Liver (tissue), 8 donors: ENCODE measurements at regions not wholly inside any gene's neighbourhood (a gene's known extent, or its start where the extent isn't known, plus 50 kb on each side); places are given as distances from the start of the nearest gene placed in this dataset.

Experiments
- DNase-seq: peaks from one replicate; pipeline ENCODE4 v3.0.0-alpha.2; 2017; ENCODE audit warnings: low spot score
- H3K27ac ChIP-seq, 2 donors: one replicate each; pipeline ENCODE4 v1.7.0; 2013; ENCODE audit warnings: inconsistent platforms in 2 of 2, low read length in 2 of 2, control low read depth in 1 of 2, low read depth in 1 of 2, mild to moderate bottlenecking in 1 of 2
- H3K27me3 ChIP-seq, 4 donors: one replicate each; pipeline versions ENCODE4 v1.6.1 to v1.7.0; 2013; ENCODE audit warnings: low read length in 3 of 4, inconsistent platforms in 1 of 4, mild to moderate bottlenecking in 1 of 4, moderate library complexity in 1 of 4; ENCODE audit not compliant: control insufficient read depth in 4 of 4, insufficient read depth in 4 of 4
- H3K36me3 ChIP-seq, 4 donors: one replicate each; pipeline versions ENCODE4 v1.6.1 to v1.7.0; 2013; ENCODE audit warnings: low read length in 3 of 4, mild to moderate bottlenecking in 3 of 4, low read depth in 1 of 4, moderate library complexity in 1 of 4; ENCODE audit not compliant: control insufficient read depth in 4 of 4, insufficient read depth in 3 of 4
- H3K4me1 ChIP-seq, 4 donors: one replicate each; pipeline versions ENCODE4 v1.6.1 to v1.7.0; 2013; ENCODE audit warnings: low read length in 3 of 4, mild to moderate bottlenecking in 3 of 4, moderate library complexity in 1 of 4; ENCODE audit not compliant: control insufficient read depth in 4 of 4, insufficient read depth in 4 of 4
- H3K4me3 ChIP-seq, 3 donors: one replicate each; pipeline versions ENCODE4 v1.6.1 to v1.7.0; 2013; ENCODE audit warnings: low read length in 3 of 3, control low read depth in 1 of 3, low read depth in 1 of 3, mild to moderate bottlenecking in 1 of 3
- H3K9ac ChIP-seq, 2 donors: one replicate each; pipeline ENCODE4 v1.7.0; 2013; ENCODE audit warnings: low read length in 2 of 2, mild to moderate bottlenecking in 2 of 2, moderate library complexity in 2 of 2, control low read depth in 1 of 2, low read depth in 1 of 2
- H3K9me3 ChIP-seq, 4 donors: one replicate each; pipeline versions ENCODE4 v1.6.1 to v1.7.0; 2013; ENCODE audit warnings: low read length in 3 of 4; ENCODE audit not compliant: control insufficient read depth in 4 of 4
- EGR1 ChIP-seq, 2 donors: IDR thresholded peaks; 2 replicates each; pipeline ENCODE4 v1.6.1; 2016 to 2018; ENCODE audit warnings: antibody characterized with exemption in 2 of 2, low read depth in 2 of 2
- FOXA1 ChIP-seq: IDR thresholded peaks from 2 replicates; pipeline ENCODE4 v1.6.1; 2016; ENCODE audit warnings: antibody characterized with exemption
- FOXA2 ChIP-seq: IDR thresholded peaks from 2 replicates; pipeline ENCODE4 v1.6.1; 2016; ENCODE audit warnings: antibody characterized with exemption
- GABPA ChIP-seq, 2 donors: IDR thresholded peaks in 1 of 2; conservative IDR thresholded peaks in 1 of 2; 2 replicates each; pipeline ENCODE4 v1.6.1; 2016; ENCODE audit warnings: antibody characterized with exemption in 2 of 2, mild to moderate bottlenecking in 1 of 2, moderate library complexity in 1 of 2
- HNF4A ChIP-seq, 2 donors: conservative IDR thresholded peaks; 2 replicates each; pipeline ENCODE4 v1.6.1; 2016; ENCODE audit warnings: antibody characterized with exemption in 2 of 2, mild to moderate bottlenecking in 2 of 2
- HNF4G ChIP-seq: IDR thresholded peaks from 2 replicates; pipeline ENCODE4 v1.6.1; 2016; ENCODE audit warnings: antibody characterized with exemption
- JUND ChIP-seq, 2 donors: IDR thresholded peaks; 2 replicates each; pipeline ENCODE4 v1.6.1; 2016; ENCODE audit warnings: antibody characterized with exemption in 2 of 2
- NR2F2 ChIP-seq: IDR thresholded peaks from 2 replicates; pipeline ENCODE4 v1.6.1; 2016; ENCODE audit warnings: antibody characterized with exemption
- RAD21 ChIP-seq, 2 donors: IDR thresholded peaks; 2 replicates each; pipeline ENCODE4 v1.6.1; 2016; ENCODE audit warnings: antibody characterized with exemption in 2 of 2, mild to moderate bottlenecking in 2 of 2
- RXRA ChIP-seq, 2 donors: IDR thresholded peaks; 2 replicates each; pipeline ENCODE4 v1.6.1; 2017 to 2018; ENCODE audit warnings: antibody characterized with exemption in 2 of 2, mild to moderate bottlenecking in 1 of 2
- SP1 ChIP-seq: IDR thresholded peaks from 2 replicates; pipeline ENCODE4 v1.6.1; 2018; ENCODE audit warnings: antibody characterized with exemption, mild to moderate bottlenecking
- TAF1 ChIP-seq: conservative IDR thresholded peaks from 2 replicates; pipeline ENCODE4 v1.6.1; 2016; ENCODE audit warnings: antibody characterized with exemption, mild to moderate bottlenecking
- YY1 ChIP-seq: IDR thresholded peaks from 2 replicates; pipeline ENCODE4 v1.6.1; 2016; ENCODE audit warnings: antibody characterized with exemption, mild to moderate bottlenecking
- WGBS: extraction: QIAGEN DNeasy Blood & Tissue Kit; methylation state at CpG from one replicate; pipeline ENCODE4 v1.1.7; 2013; 5-methylcytosine and 5-hydroxymethylcytosine counted together
- TF ChIP-seq, protein P1 (sequence below): IDR thresholded peaks from 2 replicates; pipeline ENCODE4 v1.6.1; 2016; ENCODE audit warnings: antibody characterized with exemption, mild to moderate bottlenecking
- TF ChIP-seq, protein P2 (sequence below): IDR thresholded peaks from 2 replicates; pipeline ENCODE4 v1.6.1; 2016; ENCODE audit warnings: antibody characterized with exemption
- TF ChIP-seq, protein P3 (sequence below): IDR thresholded peaks from 2 replicates; pipeline ENCODE4 v1.6.1; 2016; ENCODE audit warnings: antibody characterized with exemption
- TF ChIP-seq, protein P4 (sequence below): fragments of 150-350 bp; IDR thresholded peaks from 2 replicates; pipeline ENCODE4 v1.5.1; 2017; ENCODE audit warnings: improper control_type of control experiment, low read depth, low read length; ENCODE audit not compliant: missing input control
- TF ChIP-seq, protein P5 (sequence below): IDR thresholded peaks from 2 replicates; pipeline ENCODE4 v1.6.1; 2016; ENCODE audit warnings: antibody characterized with exemption
- donor health status: healthy.
- donor health status: healthy.
- donor health status: healthy.
- donor health status: healthy.
- donor health status: healthy.

DNA sequence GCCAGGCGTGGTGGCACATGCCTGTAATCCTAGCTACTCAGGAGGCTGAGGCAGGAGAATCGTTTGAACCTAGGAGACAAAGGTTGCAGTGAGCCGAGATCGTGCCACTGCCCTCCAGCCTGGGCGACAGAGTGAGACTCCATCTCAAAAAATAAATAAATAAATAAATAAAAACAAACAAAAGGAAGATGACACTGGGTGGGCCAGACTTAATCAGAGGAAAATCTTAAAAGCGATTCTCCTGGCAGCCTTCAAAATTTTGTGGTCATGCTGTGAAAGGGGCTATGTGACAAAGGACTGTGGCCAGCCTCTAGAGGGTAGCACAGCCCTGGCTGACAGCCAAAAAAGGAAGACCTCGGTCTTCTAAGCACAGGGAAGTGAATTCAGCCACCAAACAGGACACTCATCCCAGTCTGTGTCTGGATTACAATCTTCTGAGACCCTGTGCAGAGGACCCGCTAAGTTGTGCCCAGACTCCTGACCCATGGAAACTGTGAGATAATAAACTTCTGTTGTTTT, 391.1 kb downstream of the CNTNAP4 start (continued):
- no peak for TF ChIP-seq EGR1 (IDR thresholded peaks at IDR 0.05; ENCODE audit: low read depth in 2 of 2)
- no peak for TF ChIP-seq NR2F2
- no peak for TF ChIP-seq SP1
- no peak for TF ChIP-seq JUND (IDR thresholded peaks at IDR 0.05)
- TF ChIP-seq HNF4G, result no peak
- TF ChIP-seq YY1, result no peak

DNA sequence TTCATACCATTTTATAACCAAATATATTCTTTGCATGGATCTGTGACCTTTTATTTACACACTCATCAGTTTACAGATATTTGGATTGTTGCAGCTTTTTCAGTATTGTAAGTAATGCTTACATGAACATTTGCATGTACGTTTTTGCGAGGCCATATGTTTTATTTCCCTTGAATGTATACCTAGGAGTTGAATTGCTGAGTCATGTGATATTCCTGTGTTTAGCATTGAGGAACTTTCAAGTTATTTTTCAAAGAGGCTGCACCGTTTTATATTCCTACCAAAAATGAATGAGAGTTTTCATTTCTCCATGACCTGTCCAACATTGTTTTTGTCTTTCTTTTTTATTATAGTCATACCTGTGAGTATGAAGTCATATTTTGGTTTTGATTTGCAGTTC, 392.1 kb downstream of the CNTNAP4 start:
- Histone ChIP-seq H3K9ac (no peak overlapping the region), H3K4me3 (no peak overlapping the region), H3K27me3 (no peaks in the 10 kb centered on the region), H3K27ac (no peak overlapping the region), H3K9me3 (no peaks in the 10 kb centered on the region), H3K4me1 (no peaks in the 10 kb centered on the region), H3K36me3 (no peaks in the 10 kb centered on the region)
- DNase-seq, result no peak
- WGBS, result 78% methylated on average over 3 of the region's 3 CpGs
- TF ChIP-seq HNF4A (conservative IDR thresholded peaks at IDR 0.05) (no peak), TAF1 (no peak), GABPA (IDR thresholded peaks at IDR 0.05 in 1 of 2, conservative IDR thresholded peaks at IDR 0.05 in 1 of 2) (no peak), JUND (IDR thresholded peaks at IDR 0.05) (no peak), SP1 (no peak), EGR1 (IDR thresholded peaks at IDR 0.05; ENCODE audit: low read depth in 2 of 2) (no peak), YY1 (no peak), RAD21 (IDR thresholded peaks at IDR 0.05) (no peak), FOXA1 (no peak), FOXA2 (no peak), NR2F2 (no peak), HNF4G (no peak), RXRA (IDR thresholded peaks at IDR 0.05) (no peak)
- TF ChIP-seq, protein P1, sequence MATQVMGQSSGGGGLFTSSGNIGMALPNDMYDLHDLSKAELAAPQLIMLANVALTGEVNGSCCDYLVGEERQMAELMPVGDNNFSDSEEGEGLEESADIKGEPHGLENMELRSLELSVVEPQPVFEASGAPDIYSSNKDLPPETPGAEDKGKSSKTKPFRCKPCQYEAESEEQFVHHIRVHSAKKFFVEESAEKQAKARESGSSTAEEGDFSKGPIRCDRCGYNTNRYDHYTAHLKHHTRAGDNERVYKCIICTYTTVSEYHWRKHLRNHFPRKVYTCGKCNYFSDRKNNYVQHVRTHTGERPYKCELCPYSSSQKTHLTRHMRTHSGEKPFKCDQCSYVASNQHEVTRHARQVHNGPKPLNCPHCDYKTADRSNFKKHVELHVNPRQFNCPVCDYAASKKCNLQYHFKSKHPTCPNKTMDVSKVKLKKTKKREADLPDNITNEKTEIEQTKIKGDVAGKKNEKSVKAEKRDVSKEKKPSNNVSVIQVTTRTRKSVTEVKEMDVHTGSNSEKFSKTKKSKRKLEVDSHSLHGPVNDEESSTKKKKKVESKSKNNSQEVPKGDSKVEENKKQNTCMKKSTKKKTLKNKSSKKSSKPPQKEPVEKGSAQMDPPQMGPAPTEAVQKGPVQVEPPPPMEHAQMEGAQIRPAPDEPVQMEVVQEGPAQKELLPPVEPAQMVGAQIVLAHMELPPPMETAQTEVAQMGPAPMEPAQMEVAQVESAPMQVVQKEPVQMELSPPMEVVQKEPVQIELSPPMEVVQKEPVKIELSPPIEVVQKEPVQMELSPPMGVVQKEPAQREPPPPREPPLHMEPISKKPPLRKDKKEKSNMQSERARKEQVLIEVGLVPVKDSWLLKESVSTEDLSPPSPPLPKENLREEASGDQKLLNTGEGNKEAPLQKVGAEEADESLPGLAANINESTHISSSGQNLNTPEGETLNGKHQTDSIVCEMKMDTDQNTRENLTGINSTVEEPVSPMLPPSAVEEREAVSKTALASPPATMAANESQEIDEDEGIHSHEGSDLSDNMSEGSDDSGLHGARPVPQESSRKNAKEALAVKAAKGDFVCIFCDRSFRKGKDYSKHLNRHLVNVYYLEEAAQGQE, result no peak
- TF ChIP-seq, protein P2, sequence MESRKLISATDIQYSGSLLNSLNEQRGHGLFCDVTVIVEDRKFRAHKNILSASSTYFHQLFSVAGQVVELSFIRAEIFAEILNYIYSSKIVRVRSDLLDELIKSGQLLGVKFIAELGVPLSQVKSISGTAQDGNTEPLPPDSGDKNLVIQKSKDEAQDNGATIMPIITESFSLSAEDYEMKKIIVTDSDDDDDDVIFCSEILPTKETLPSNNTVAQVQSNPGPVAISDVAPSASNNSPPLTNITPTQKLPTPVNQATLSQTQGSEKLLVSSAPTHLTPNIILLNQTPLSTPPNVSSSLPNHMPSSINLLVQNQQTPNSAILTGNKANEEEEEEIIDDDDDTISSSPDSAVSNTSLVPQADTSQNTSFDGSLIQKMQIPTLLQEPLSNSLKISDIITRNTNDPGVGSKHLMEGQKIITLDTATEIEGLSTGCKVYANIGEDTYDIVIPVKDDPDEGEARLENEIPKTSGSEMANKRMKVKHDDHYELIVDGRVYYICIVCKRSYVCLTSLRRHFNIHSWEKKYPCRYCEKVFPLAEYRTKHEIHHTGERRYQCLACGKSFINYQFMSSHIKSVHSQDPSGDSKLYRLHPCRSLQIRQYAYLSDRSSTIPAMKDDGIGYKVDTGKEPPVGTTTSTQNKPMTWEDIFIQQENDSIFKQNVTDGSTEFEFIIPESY, result no peak
- TF ChIP-seq, protein P3, sequence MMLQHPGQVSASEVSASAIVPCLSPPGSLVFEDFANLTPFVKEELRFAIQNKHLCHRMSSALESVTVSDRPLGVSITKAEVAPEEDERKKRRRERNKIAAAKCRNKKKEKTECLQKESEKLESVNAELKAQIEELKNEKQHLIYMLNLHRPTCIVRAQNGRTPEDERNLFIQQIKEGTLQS, result no peak
- TF ChIP-seq, protein P4, sequence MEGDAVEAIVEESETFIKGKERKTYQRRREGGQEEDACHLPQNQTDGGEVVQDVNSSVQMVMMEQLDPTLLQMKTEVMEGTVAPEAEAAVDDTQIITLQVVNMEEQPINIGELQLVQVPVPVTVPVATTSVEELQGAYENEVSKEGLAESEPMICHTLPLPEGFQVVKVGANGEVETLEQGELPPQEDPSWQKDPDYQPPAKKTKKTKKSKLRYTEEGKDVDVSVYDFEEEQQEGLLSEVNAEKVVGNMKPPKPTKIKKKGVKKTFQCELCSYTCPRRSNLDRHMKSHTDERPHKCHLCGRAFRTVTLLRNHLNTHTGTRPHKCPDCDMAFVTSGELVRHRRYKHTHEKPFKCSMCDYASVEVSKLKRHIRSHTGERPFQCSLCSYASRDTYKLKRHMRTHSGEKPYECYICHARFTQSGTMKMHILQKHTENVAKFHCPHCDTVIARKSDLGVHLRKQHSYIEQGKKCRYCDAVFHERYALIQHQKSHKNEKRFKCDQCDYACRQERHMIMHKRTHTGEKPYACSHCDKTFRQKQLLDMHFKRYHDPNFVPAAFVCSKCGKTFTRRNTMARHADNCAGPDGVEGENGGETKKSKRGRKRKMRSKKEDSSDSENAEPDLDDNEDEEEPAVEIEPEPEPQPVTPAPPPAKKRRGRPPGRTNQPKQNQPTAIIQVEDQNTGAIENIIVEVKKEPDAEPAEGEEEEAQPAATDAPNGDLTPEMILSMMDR, result no peak
- TF ChIP-seq, protein P5, sequence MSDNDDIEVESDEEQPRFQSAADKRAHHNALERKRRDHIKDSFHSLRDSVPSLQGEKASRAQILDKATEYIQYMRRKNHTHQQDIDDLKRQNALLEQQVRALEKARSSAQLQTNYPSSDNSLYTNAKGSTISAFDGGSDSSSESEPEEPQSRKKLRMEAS, result no peak
